ENCODE measurements at regions not wholly inside any gene's neighbourhood (a gene's known extent, or its start where the extent isn't known, plus 50 kb on each side); places are given as distances from the start of the nearest gene placed in this dataset.

- no peak overlapping the region for H2BK120ac ChIP-seq (ENCODE audit: low read depth, low read length)
- no peak overlapping the region for H3K23ac ChIP-seq (ENCODE audit: low read depth, low read length, poor library complexity)
- H3K14ac ChIP-seq (ENCODE audit: low read length), result peak overlapping the region; percentile 1
- no peaks in the 10 kb centered on the region for H3K27me3 ChIP-seq (ENCODE audit: control insufficient read depth in 3 of 3, insufficient read depth in 3 of 3, low read depth in 1 of 3, low read length in 3 of 3)
- no peak overlapping the region for H3K4ac ChIP-seq (ENCODE audit: low read length)
- no peak overlapping the region for H4K91ac ChIP-seq (ENCODE audit: low read depth, low read length, poor library complexity)
- no CpG with 5 or more reads among the region's 12 CpGs for WGBS, 2 donors (ENCODE audit: extremely low coverage in 2 of 2, insufficient read length in 2 of 2, insufficient replicate concordance in 1 of 2)
- H3K36me3 ChIP-seq (replicated peaks in 1 of 2; ENCODE audit: control insufficient read depth in 2 of 2, insufficient read depth in 2 of 2, low read length in 2 of 2), result no peaks in the 10 kb centered on the region
- H3K4me3 ChIP-seq (ENCODE audit: low read length in 2 of 2), result no peak overlapping the region
- no peak for DNase-seq (ENCODE audit: low spot score)
- no peak overlapping the region for H3K4me2 ChIP-seq (ENCODE audit: insufficient read depth, low read length, poor library complexity, severe bottlenecking)
- H2AFZ ChIP-seq (ENCODE audit: low read length), result no peak overlapping the region
- no peak overlapping the region for H3K27ac ChIP-seq (replicated peaks; ENCODE audit: low read length)
- H2BK12ac ChIP-seq (ENCODE audit: low read length), result no peak overlapping the region
- H2BK5ac ChIP-seq (ENCODE audit: low read length), result no peak overlapping the region
- no peaks in the 10 kb centered on the region for H3K79me1 ChIP-seq (ENCODE audit: low read depth, low read length)
- peak overlapping the region; percentile 48 for H2AK5ac ChIP-seq (ENCODE audit: low read depth, low read length)
- no peak overlapping the region for H3K18ac ChIP-seq (ENCODE audit: low read length)
- H3K9ac ChIP-seq (ENCODE audit: low read depth, low read length, poor library complexity), result no peak overlapping the region
- H3K9me3 ChIP-seq (replicated peaks in 1 of 2; ENCODE audit: control insufficient read depth in 2 of 2, insufficient read depth in 1 of 2, low read depth in 1 of 2, low read length in 2 of 2), result no peaks in the 10 kb centered on the region
- H2BK15ac ChIP-seq (ENCODE audit: low read length), result no peak overlapping the region
- no peak overlapping the region for H4K8ac ChIP-seq (ENCODE audit: low read depth, low read length)
- no peaks in the 10 kb centered on the region for H3K4me1 ChIP-seq (ENCODE audit: control insufficient read depth in 2 of 2, insufficient read depth in 1 of 2, low read depth in 1 of 2, low read length in 2 of 2)
These were observed 158.2 kb downstream of the SREK1 start for GRCh38 chr5:66302344-66302743.

- H3K4me1 ChIP-seq (ENCODE audit: control insufficient read depth in 2 of 2, insufficient read depth in 1 of 2, low read depth in 1 of 2, low read length in 2 of 2), result peaks cover 2 to 5% of the 10 kb centered on the region in 2 donors
- no peak overlapping the region for H3K9ac ChIP-seq (ENCODE audit: low read depth, low read length, poor library complexity)
- no peak overlapping the region for H3K4me2 ChIP-seq (ENCODE audit: insufficient read depth, low read length, poor library complexity, severe bottlenecking)
- no peak overlapping the region for H2BK5ac ChIP-seq (ENCODE audit: low read length)
- H3K9me3 ChIP-seq (replicated peaks in 1 of 2; ENCODE audit: control insufficient read depth in 2 of 2, insufficient read depth in 1 of 2, low read depth in 1 of 2, low read length in 2 of 2), result no peaks in the 10 kb centered on the region
- WGBS, 2 donors (ENCODE audit: extremely low coverage in 2 of 2, insufficient read length in 2 of 2, insufficient replicate concordance in 1 of 2), result no CpG with 5 or more reads among the region's 9 CpGs
- no peak overlapping the region for H2BK12ac ChIP-seq (ENCODE audit: low read length)
- no peak overlapping the region for H2BK120ac ChIP-seq (ENCODE audit: low read depth, low read length)
- no peak overlapping the region for H4K91ac ChIP-seq (ENCODE audit: low read depth, low read length, poor library complexity)
- no peak overlapping the region for H3K4ac ChIP-seq (ENCODE audit: low read length)
- no peak overlapping the region for H3K14ac ChIP-seq (ENCODE audit: low read length)
- no peak overlapping the region for H3K4me3 ChIP-seq (ENCODE audit: low read length in 2 of 2)
- peak; percentile 47 for DNase-seq (ENCODE audit: low spot score)
- no peak overlapping the region for H3K18ac ChIP-seq (ENCODE audit: low read length)
- no peak overlapping the region for H3K23ac ChIP-seq (ENCODE audit: low read depth, low read length, poor library complexity)
- no peaks in the 10 kb centered on the region for H3K27me3 ChIP-seq (ENCODE audit: control insufficient read depth in 3 of 3, insufficient read depth in 3 of 3, low read depth in 1 of 3, low read length in 3 of 3)
- H2BK15ac ChIP-seq (ENCODE audit: low read length), result no peak overlapping the region
- no peak overlapping the region for H2AFZ ChIP-seq (ENCODE audit: low read length)
- H3K36me3 ChIP-seq (replicated peaks in 1 of 2; ENCODE audit: control insufficient read depth in 2 of 2, insufficient read depth in 2 of 2, low read length in 2 of 2), result no peaks in the 10 kb centered on the region
- no peak overlapping the region for H4K8ac ChIP-seq (ENCODE audit: low read depth, low read length)
- no peaks in the 10 kb centered on the region for H3K79me1 ChIP-seq (ENCODE audit: low read depth, low read length)
- no peak overlapping the region for H3K27ac ChIP-seq (replicated peaks; ENCODE audit: low read length)
- no peak overlapping the region for H2AK5ac ChIP-seq (ENCODE audit: low read depth, low read length)
These were observed 162.2 kb downstream of the SREK1 start for GRCh38 chr5:66306105-66306843.

- H3K4me1 ChIP-seq (ENCODE audit: control insufficient read depth in 2 of 2, insufficient read depth in 1 of 2, low read depth in 1 of 2, low read length in 2 of 2), result peaks cover 2 to 5% of the 10 kb centered on the region in 2 donors
- H3K4ac ChIP-seq (ENCODE audit: low read length), result no peak overlapping the region
- H4K8ac ChIP-seq (ENCODE audit: low read depth, low read length), result no peak overlapping the region
- no peak overlapping the region for H3K27ac ChIP-seq (replicated peaks; ENCODE audit: low read length)
- no peak overlapping the region for H2AFZ ChIP-seq (ENCODE audit: low read length)
- no peak overlapping the region for H2AK5ac ChIP-seq (ENCODE audit: low read depth, low read length)
- H3K23ac ChIP-seq (ENCODE audit: low read depth, low read length, poor library complexity), result no peak overlapping the region
- DNase-seq (ENCODE audit: low spot score), result no peak
- no peak overlapping the region for H2BK5ac ChIP-seq (ENCODE audit: low read length)
- H2BK15ac ChIP-seq (ENCODE audit: low read length), result no peak overlapping the region
- no peak overlapping the region for H3K4me3 ChIP-seq (ENCODE audit: low read length in 2 of 2)
- no peak overlapping the region for H2BK120ac ChIP-seq (ENCODE audit: low read depth, low read length)
- H3K36me3 ChIP-seq (replicated peaks in 1 of 2; ENCODE audit: control insufficient read depth in 2 of 2, insufficient read depth in 2 of 2, low read length in 2 of 2), result no peaks in the 10 kb centered on the region
- no peak overlapping the region for H3K18ac ChIP-seq (ENCODE audit: low read length)
- no CpG with 5 or more reads among the region's 7 CpGs for WGBS, 2 donors (ENCODE audit: extremely low coverage in 2 of 2, insufficient read length in 2 of 2, insufficient replicate concordance in 1 of 2)
- no peak overlapping the region for H3K4me2 ChIP-seq (ENCODE audit: insufficient read depth, low read length, poor library complexity, severe bottlenecking)
- no peaks in the 10 kb centered on the region for H3K27me3 ChIP-seq (ENCODE audit: control insufficient read depth in 3 of 3, insufficient read depth in 3 of 3, low read depth in 1 of 3, low read length in 3 of 3)
- H3K9me3 ChIP-seq (replicated peaks in 1 of 2; ENCODE audit: control insufficient read depth in 2 of 2, insufficient read depth in 1 of 2, low read depth in 1 of 2, low read length in 2 of 2), result no peaks in the 10 kb centered on the region
- no peaks in the 10 kb centered on the region for H3K79me1 ChIP-seq (ENCODE audit: low read depth, low read length)
- H4K91ac ChIP-seq (ENCODE audit: low read depth, low read length, poor library complexity), result no peak overlapping the region
- H3K14ac ChIP-seq (ENCODE audit: low read length), result no peak overlapping the region
- H3K9ac ChIP-seq (ENCODE audit: low read depth, low read length, poor library complexity), result no peak overlapping the region
- H2BK12ac ChIP-seq (ENCODE audit: low read length), result no peak overlapping the region
These were observed 162.8 kb downstream of the SREK1 start for GRCh38 chr5:66306844-66307315.

GRCh38 chr5:66307647-66308241 is 163.6 kb downstream of the SREK1 start:
- Histone ChIP-seq H3K4me1 (ENCODE audit: control insufficient read depth in 2 of 2, insufficient read depth in 1 of 2, low read depth in 1 of 2, low read length in 2 of 2) (peaks cover 2 to 5% of the 10 kb centered on the region in 2 donors), H3K4me3 (ENCODE audit: low read length in 2 of 2) (no peak overlapping the region), H2AK5ac (ENCODE audit: low read depth, low read length) (no peak overlapping the region), H3K18ac (ENCODE audit: low read length) (no peak overlapping the region), H3K23ac (ENCODE audit: low read depth, low read length, poor library complexity) (no peak overlapping the region), H4K8ac (ENCODE audit: low read depth, low read length) (no peak overlapping the region), H3K14ac (ENCODE audit: low read length) (no peak overlapping the region), H3K27me3 (ENCODE audit: control insufficient read depth in 3 of 3, insufficient read depth in 3 of 3, low read depth in 1 of 3, low read length in 3 of 3) (no peaks in the 10 kb centered on the region), H3K27ac (replicated peaks; ENCODE audit: low read length) (no peak overlapping the region), H2AFZ (ENCODE audit: low read length) (no peak overlapping the region), H3K9ac (ENCODE audit: low read depth, low read length, poor library complexity) (no peak overlapping the region), H2BK12ac (ENCODE audit: low read length) (no peak overlapping the region), H3K4ac (ENCODE audit: low read length) (no peak overlapping the region), H2BK120ac (ENCODE audit: low read depth, low read length) (no peak overlapping the region), H3K4me2 (ENCODE audit: insufficient read depth, low read length, poor library complexity, severe bottlenecking) (no peak overlapping the region), H2BK15ac (ENCODE audit: low read length) (no peak overlapping the region), H2BK5ac (ENCODE audit: low read length) (no peak overlapping the region), H3K36me3 (replicated peaks in 1 of 2; ENCODE audit: control insufficient read depth in 2 of 2, insufficient read depth in 2 of 2, low read length in 2 of 2) (no peaks in the 10 kb centered on the region), H3K79me1 (ENCODE audit: low read depth, low read length) (no peaks in the 10 kb centered on the region), H3K9me3 (replicated peaks in 1 of 2; ENCODE audit: control insufficient read depth in 2 of 2, insufficient read depth in 1 of 2, low read depth in 1 of 2, low read length in 2 of 2) (no peaks in the 10 kb centered on the region), H4K91ac (ENCODE audit: low read depth, low read length, poor library complexity) (no peak overlapping the region)
- DNase-seq (ENCODE audit: low spot score), result peak; percentile 56
- no CpG with 5 or more reads among the region's 6 CpGs for WGBS, 2 donors (ENCODE audit: extremely low coverage in 2 of 2, insufficient read length in 2 of 2, insufficient replicate concordance in 1 of 2)

Measured in neuronal stem cell (in vitro differentiated cells).